ENCODE measurements at regions not wholly inside any gene's neighbourhood (a gene's known extent, or its start where the extent isn't known, plus 50 kb on each side); places are given as distances from the start of the nearest gene placed in this dataset.
"Not testable (repeated sequence)": the region's sequence is repeated elsewhere in the genome, so short reads cannot be mapped to it uniquely, and the experiment has no call there.

DNA sequence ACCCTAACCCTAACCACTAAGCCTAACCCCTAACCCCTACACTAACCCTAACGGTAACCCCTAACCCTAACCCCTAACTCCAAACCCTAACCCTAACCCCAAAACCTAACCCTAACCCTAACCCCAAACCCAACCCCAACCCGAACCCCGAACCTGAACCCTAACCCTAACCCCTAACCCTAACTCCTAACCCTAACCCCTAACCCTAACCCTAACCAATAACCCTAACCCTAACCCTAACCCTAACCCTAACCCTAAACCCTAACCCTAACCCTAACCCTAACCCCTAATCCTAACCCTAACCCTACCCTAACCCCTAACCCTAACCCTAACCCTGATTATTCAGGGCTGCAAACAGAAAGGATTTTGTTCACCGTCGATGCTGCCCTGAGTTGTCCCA lies 144.6 kb upstream of the DUSP22 start:
- not testable (repeated sequence) for FAIRE-seq; DNase-seq (ENCODE audit: low spot score in 2 of 2)

DNA sequence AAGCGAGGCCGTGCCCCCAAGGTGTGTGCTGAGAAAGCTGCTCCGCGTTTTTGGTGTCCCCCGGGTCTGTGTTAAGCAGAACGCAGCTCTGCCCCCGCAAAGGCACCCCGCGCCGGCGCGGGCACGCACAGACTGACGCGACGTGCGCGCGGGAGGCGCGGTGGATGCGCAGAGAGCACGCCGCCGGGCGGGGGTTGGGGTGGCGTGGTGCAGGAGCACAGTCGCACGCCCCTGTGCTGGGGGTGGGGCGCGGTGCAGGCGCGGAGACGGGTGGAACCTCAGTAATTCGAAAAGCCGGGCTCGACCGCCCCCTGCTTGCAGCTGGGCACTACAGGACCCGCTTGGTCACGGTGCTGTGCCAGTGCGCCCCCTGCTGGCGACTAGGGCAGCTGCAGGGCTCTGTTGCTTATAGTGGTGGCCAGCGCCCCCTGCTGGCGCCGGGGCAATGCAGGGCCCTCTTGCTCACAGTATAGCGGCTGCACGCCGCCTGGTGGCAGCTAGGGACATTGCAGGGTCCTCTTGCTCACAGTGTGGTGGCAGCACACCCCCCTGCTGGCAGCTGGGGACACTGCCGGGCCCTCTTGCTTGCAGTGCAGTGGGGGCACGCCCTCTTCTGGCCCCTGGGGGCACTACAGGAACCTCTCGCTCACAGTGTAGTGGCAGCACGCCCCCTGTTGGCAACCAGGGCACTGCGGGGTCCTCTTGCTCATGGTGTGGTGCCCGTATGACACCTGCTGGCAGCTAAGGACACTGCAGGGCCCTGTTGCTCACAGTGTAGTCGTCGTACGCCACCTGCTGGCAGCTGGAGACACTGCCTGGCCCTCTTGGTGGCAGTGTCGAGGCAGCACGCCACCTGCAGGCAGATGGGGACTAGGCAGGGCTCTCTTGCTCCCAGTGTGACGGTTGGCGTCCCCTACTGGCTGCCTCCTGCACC lies 144.0 kb upstream of the DUSP22 start:
- not testable (repeated sequence) for FAIRE-seq; DNase-seq (ENCODE audit: low spot score in 2 of 2)

DNA sequence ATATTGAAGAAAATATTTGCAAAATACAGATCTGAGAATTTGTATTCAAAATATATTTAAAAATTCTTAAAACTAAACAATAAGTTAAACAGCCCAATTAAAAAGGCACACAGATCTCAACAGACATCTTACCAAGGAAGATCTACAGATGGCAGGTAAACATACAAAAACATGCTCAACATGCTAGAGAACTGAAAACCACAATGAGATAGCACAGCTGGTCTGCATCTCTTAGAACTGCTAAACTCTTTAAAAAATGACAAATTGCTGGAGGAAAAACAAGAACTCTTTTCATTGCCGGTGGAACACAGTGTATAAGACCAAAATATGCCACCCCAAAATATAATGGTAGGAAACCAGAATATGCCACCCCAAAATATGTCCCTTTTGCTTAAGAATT lies 142.1 kb upstream of the DUSP22 start:
- FAIRE-seq, result peak; percentile 15
- not testable (repeated sequence) for DNase-seq (ENCODE audit: low spot score in 2 of 2)

DNA sequence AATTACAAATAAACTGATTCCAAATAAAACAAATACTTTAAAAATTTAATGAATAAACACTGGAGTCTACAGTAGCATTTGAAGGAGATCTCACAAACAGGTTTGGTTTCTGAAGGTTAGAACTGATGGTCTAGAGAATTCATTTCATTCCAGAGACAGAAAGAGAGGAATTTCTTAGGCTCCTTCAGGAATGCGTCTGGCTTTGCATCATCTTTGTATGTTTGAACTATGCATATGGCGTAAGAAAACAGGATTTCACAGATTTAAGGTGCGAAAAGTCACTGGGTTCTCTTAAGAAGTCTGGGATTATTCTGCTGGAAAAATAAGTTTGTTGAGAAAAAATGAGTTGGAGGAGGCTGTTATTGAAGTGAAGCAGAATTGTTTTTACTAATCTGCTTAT lies 139.9 kb upstream of the DUSP22 start:
- not testable (repeated sequence) for FAIRE-seq; DNase-seq (ENCODE audit: low spot score in 2 of 2)

- FAIRE-seq; DNase-seq (ENCODE audit: low spot score in 2 of 2): not testable (repeated sequence)
These were observed 139.3 kb upstream of the DUSP22 start for GRCh38 chr6:153026-153425.

GRCh38 chr6:153867-154266 lies 138.4 kb upstream of the DUSP22 start:
- FAIRE-seq; DNase-seq (ENCODE audit: low spot score in 2 of 2): not testable (repeated sequence)

- DNase-seq (ENCODE audit: low spot score in 2 of 2); FAIRE-seq: not testable (repeated sequence)
These were observed 137.8 kb upstream of the DUSP22 start for GRCh38 chr6:154321-155092.

DNA sequence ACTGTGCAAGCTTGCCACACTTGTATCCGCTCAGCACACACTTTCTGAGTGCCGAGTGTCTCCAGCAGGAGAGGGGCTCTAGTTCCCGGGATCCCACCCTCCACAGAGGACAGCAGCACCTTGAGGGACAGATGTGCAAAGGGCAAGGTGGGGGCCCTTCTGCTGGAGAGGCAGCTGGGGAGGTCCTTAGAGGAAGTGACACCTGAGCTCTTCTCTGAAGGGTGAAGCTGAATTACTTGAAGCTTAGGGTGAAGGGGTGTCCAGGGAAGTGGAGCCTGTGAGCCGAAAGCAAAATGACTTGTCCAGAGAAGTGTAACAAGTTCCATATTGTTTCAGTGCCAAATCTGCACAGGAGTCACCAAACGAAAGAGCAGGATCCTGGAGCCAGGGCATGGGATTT lies 136.3 kb upstream of the DUSP22 start:
- no peak for DNase-seq (ENCODE audit: low spot score in 2 of 2)
- no peak for FAIRE-seq

DNA sequence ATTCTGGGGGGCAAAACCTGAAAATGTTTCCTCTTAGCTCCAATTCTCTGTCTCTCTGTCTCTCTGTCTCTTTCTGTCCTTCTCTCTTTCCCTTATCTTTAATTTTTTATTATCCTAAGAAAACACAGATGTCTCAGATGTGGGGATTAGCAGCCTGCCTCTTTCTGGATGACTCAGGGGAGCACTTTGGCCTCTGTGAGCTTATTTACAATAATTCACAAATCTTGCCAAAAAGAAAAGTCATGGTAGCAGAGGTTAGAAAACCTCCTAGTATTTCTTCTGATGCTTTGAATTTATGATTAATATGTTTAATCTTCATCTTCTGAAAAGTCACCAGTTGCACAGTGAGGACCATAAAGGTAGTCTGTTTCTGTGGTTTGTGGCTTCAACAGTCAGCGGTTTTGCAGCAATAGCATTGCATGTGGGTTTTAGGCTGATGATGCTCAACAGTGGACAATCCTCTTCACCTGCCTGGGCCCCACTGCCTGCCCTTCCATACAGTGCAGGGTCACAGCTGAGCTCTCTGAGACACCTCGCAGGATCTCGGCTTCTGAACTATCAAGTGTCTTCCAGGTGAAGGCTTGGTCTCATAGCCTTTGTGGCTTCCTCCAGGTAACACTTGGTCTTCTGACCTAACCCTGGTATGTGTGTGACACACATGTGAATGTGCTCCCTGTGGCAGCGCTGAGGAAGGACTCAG lies 135.7 kb upstream of the DUSP22 start:
- DNase-seq (ENCODE audit: low spot score in 2 of 2); FAIRE-seq: not testable (repeated sequence)

GRCh38 chr6:157176-157575 lies 135.1 kb upstream of the DUSP22 start:
- not testable (repeated sequence) for DNase-seq (ENCODE audit: low spot score in 2 of 2); FAIRE-seq

DNA sequence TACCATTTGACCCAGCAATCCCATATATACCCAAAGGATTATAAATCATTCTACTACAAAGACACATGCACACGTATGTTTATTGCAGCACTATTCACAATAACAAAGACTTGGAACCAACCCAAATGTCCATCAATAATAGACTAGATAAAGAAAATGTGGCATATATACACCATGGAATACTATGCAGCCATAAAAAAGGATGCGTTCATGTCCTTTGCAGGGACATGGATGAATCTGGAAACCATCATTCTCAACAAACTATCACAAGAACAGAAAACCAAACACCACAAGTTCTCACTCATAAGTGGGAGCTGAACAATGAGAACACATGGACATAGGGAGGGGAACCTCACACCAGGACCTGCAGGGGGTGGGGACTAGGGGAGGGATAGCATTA lies 130.6 kb upstream of the DUSP22 start:
- DNase-seq (ENCODE audit: low spot score in 2 of 2); FAIRE-seq: not testable (repeated sequence)

- FAIRE-seq, result no peak
These were observed 127.6 kb upstream of the DUSP22 start for GRCh38 chr6:164720-165119.

GRCh38 chr6:165263-165662 lies 127.0 kb upstream of the DUSP22 start:
- DNase-seq (ENCODE audit: low spot score in 2 of 2) (no peak), FAIRE-seq (no peak)

More at GRCh38 chr6:164720-165119, 127.6 kb upstream of the DUSP22 start:
- DNase-seq (ENCODE audit: low spot score in 2 of 2), result no peak

DNA sequence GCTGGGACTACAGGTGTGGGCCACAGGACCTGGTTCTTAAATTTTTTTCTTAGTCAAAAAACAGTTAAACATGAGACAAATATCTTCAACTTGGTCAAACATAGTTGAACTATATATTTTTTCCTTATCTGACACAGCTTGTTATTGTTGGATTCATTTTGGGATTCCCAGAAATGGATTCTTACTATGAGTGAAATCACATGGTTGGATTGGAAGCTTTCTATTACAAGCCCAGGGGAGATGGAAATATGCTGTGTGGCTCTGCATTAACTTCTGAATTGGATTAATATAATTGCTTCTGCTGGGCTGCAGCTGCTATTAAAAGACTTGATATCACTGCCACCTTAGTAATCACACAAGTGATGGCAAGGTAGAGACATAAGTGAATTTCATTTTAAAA lies 126.4 kb upstream of the DUSP22 start:
- DNase-seq (ENCODE audit: low spot score in 2 of 2) (no peak), FAIRE-seq (no peak)

DNA sequence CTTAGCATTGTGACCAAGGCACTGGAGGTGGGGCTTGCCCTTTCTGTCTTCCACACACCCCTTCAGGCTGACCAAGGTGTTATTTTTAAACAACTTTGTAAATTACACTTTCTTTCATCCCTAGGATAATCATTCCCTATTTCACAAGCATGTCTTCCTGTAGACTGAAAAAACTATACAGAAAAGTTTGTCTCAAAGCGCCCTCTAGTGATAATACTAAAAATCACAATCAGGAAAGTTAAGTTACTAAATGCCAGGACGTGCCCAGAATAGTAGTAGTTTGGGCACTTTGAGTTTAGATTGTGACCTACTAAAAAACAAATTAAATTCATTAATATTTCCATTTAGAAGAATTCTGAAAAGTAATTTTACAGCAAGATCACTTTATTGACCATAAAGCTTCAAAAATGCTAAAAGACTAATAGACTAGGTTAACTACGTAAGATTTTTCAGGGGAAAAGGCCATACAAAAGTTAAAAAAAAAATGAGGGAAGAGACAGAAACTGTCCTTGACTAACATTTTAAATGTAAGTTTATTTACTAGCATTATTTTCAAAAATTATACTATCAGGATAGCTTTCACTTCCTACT lies 123.3 kb upstream of the DUSP22 start:
- FAIRE-seq, result peak; percentile 86
- no peak for DNase-seq (ENCODE audit: low spot score in 2 of 2)

DNA sequence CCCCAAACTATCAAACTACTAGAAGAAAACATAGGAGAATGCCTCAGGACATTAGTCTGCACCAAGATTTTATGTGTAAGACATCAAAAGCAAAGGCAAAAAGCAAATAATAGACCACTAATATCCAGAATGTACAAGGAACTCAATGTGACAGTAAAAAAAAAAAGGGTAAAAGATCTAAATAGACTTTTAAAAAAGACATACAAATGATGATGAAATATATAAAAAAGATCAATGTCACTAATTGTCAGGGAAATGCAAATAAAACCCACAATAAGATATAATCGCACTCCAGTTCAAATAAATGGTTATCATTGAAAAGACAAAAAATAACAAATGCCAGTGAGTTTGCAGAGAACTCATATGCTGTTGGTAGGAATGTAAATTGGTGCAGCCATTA lies 118.3 kb upstream of the DUSP22 start:
- FAIRE-seq (no peak), DNase-seq (ENCODE audit: low spot score in 2 of 2) (no peak)

- DNase-seq (ENCODE audit: low spot score in 2 of 2) (no peak), FAIRE-seq (peak; percentile 19)
These were observed 116.6 kb upstream of the DUSP22 start for GRCh38 chr6:175680-176079.

DNA sequence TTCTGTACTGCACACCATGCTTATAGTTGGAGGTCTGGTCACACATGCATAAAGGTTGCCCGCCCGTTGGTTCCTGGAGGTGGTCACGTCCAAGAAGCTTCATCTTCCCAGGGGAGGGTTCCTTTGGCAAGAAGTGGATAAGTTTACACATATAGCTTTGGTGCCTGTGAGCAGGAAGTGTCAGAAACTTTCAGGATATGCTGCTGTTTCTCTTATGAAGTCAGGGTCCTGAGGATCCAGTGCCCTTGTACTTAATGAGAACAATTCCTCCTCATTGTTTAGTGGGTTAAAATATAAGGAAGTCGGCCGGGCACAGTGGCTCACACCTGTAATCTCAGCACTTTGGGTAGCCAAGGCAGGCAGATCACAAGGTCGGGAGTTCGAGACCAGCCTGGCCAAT lies 115.5 kb upstream of the DUSP22 start:
- no peak for DNase-seq (ENCODE audit: low spot score in 2 of 2)
- FAIRE-seq, result no peak

GRCh38 chr6:178119-178518 lies 114.2 kb upstream of the DUSP22 start:
- no peak for DNase-seq (ENCODE audit: low spot score in 2 of 2)
- no peak for FAIRE-seq

GRCh38 chr6:178929-179328 lies 113.4 kb upstream of the DUSP22 start:
- not testable (repeated sequence) for DNase-seq (ENCODE audit: low spot score in 2 of 2); FAIRE-seq
